Activated B cell treated with CpG ODN at 0.5 μM for 24 hours (primary cell): ENCODE measurements at regions not wholly inside any gene's neighbourhood (a gene's known extent, or its start where the extent isn't known, plus 50 kb on each side); places are given as distances from the start of the nearest gene placed in this dataset.

Experiments
- ATAC-seq: fragments of 200-7000 bp; cut with Tn5 transposase; one replicate; pipeline ENCODE4 v1.10.0; 2021; ENCODE audit warnings: low read depth, mild to moderate bottlenecking, moderate library complexity
- CTCF ChIA-PET: fragments of 350-600 bp; sonication (Branson Sonifier 250); formaldehyde crosslinking; loops from one replicate; lab custom pipeline; 2021; ENCODE audit warnings: antibody characterized with exemption; lab: Charles Lee
- POLR2A ChIA-PET: fragments of 350-600 bp; sonication (Branson Sonifier 250); formaldehyde crosslinking; loops from one replicate; lab custom pipeline; 2021; ENCODE audit warnings: antibody characterized with exemption; lab: Charles Lee
- DNase-seq: peaks from one replicate; pipeline ENCODE4 v3.0.0; 2022
- H3K27ac Mint-ChIP-seq: one replicate; pipeline ENCODE4 v1.8.0; 2020; ENCODE audit warnings: mixed read lengths
- H3K27me3 Mint-ChIP-seq: one replicate; pipeline ENCODE4 v1.8.0; 2021; ENCODE audit warnings: mixed read lengths
- H3K36me3 Mint-ChIP-seq: one replicate; pipeline ENCODE4 v1.8.0; 2021; ENCODE audit warnings: low read depth, mixed read lengths
- H3K4me1 Mint-ChIP-seq: one replicate; pipeline ENCODE4 v1.8.0; 2021; ENCODE audit warnings: mixed read lengths
- H3K4me3 Mint-ChIP-seq: one replicate; pipeline ENCODE4 v1.8.0; 2020; ENCODE audit warnings: mild to moderate bottlenecking, mixed read lengths
- H3K9me3 Mint-ChIP-seq: one replicate; pipeline ENCODE4 v1.8.0; 2020; ENCODE audit warnings: mixed read lengths
- intact Hi-C: fragments of 100-400 bp; cut with micrococcal nuclease; formaldehyde crosslinking; loops from one replicate; pipeline ENCODE4 v1.15.1; 2024
- TF ChIP-seq, protein P1 (sequence below): fragments of 200-600 bp; IDR thresholded peaks from one replicate; pipeline ENCODE4 v1.8.0; 2022; ENCODE audit warnings: antibody characterized with exemption, mild to moderate bottlenecking

DNA sequence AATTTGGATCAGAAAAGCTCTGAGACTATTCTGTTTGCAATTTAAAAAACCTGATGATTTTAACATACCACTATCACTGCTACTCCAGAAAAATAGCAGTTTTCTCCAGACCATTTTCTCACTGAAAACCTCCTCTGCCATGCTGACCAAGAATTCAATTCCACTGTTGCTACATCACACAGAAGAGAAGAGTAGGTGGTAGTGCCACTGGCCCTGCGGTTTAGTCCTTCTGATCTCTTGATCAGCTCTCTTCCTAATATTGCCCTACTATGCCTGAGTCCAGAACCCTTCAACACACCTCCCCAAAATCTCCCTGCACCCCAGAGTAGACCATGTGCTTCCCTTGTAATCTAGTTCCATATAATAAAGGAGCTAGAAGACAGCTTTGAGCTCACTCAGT, 55.8 kb upstream of the HS3ST1 start:
- DNase-seq, result no peak
- intact Hi-C loops, result no loop called here
- no peak overlapping the region for H3K4me3 Mint-ChIP-seq
- CTCF ChIA-PET, result no interaction called here
- H3K27me3 Mint-ChIP-seq, result no peaks in the 10 kb centered on the region
- H3K36me3 Mint-ChIP-seq, result no peaks in the 10 kb centered on the region
- no peaks in the 10 kb centered on the region for H3K4me1 Mint-ChIP-seq
- POLR2A ChIA-PET, result no interaction called here
- TF ChIP-seq, protein P1, sequence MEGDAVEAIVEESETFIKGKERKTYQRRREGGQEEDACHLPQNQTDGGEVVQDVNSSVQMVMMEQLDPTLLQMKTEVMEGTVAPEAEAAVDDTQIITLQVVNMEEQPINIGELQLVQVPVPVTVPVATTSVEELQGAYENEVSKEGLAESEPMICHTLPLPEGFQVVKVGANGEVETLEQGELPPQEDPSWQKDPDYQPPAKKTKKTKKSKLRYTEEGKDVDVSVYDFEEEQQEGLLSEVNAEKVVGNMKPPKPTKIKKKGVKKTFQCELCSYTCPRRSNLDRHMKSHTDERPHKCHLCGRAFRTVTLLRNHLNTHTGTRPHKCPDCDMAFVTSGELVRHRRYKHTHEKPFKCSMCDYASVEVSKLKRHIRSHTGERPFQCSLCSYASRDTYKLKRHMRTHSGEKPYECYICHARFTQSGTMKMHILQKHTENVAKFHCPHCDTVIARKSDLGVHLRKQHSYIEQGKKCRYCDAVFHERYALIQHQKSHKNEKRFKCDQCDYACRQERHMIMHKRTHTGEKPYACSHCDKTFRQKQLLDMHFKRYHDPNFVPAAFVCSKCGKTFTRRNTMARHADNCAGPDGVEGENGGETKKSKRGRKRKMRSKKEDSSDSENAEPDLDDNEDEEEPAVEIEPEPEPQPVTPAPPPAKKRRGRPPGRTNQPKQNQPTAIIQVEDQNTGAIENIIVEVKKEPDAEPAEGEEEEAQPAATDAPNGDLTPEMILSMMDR, result no peak
- H3K27ac Mint-ChIP-seq, result no peak overlapping the region
- no peaks in the 10 kb centered on the region for H3K9me3 Mint-ChIP-seq
- no peak for ATAC-seq

- peaks cover 3% of the 10 kb centered on the region for H3K9me3 Mint-ChIP-seq
- no peaks in the 10 kb centered on the region for H3K27me3 Mint-ChIP-seq
- no peak overlapping the region for H3K27ac Mint-ChIP-seq
- DNase-seq (no peak), ATAC-seq (no peak)
- H3K4me3 Mint-ChIP-seq, result no peak overlapping the region
- CTCF ChIA-PET, result no interaction called here
- TF ChIP-seq, protein P1, result no peak
- POLR2A ChIA-PET, result no interaction called here
- intact Hi-C loops, result no loop called here
- H3K4me1 Mint-ChIP-seq, result no peaks in the 10 kb centered on the region
- H3K36me3 Mint-ChIP-seq, result no peaks in the 10 kb centered on the region
Measured at GRCh38 chr4:11483046-11483445, 54.4 kb upstream of the HS3ST1 start.

- DNase-seq, result no peak
- intact Hi-C loops, result no loop called here
- TF ChIP-seq, protein P1, result no peak
- ChIA-PET CTCF (no interaction called here), POLR2A (no interaction called here)
- no peak overlapping the region for H3K27ac Mint-ChIP-seq
- H3K4me1 Mint-ChIP-seq, result no peaks in the 10 kb centered on the region
- H3K9me3 Mint-ChIP-seq, result peaks cover 5% of the 10 kb centered on the region
- no peak overlapping the region for H3K4me3 Mint-ChIP-seq
- no peaks in the 10 kb centered on the region for H3K27me3 Mint-ChIP-seq
- no peaks in the 10 kb centered on the region for H3K36me3 Mint-ChIP-seq
- ATAC-seq, result no peak
Measured at GRCh38 chr4:11480683-11481082, 52.0 kb upstream of the HS3ST1 start.
